HEK293 (cell line): ENCODE measurements at regions not wholly inside any gene's neighbourhood (a gene's known extent, or its start where the extent isn't known, plus 50 kb on each side); places are given as distances from the start of the nearest gene placed in this dataset.

Experiments
- CTCF ChIP-seq: fragments of 450-650 bp; formaldehyde crosslinking; IDR thresholded peaks from 2 replicates; pipeline ENCODE4 v1.5.1; 2016; ENCODE audit warnings: missing biosample characterization, missing genetic modification characterization
- TCF7L2 ChIP-seq: IDR thresholded peaks from 2 replicates; pipeline ENCODE4 v1.6.1; 2011; ENCODE audit warnings: low read depth, mild to moderate bottlenecking, inconsistent platforms, low read length, moderate library complexity, borderline replicate concordance
- ZBTB21 ChIP-seq: fragments of 450-650 bp; formaldehyde crosslinking; IDR thresholded peaks from 2 replicates; pipeline ENCODE4 v1.5.1; 2017; ENCODE audit warnings: missing biosample characterization, missing genetic modification characterization
- ZNF174 ChIP-seq: fragments of 450-650 bp; formaldehyde crosslinking; IDR thresholded peaks from 2 replicates; pipeline ENCODE4 v1.5.0; 2017; ENCODE audit warnings: missing biosample characterization, mild to moderate bottlenecking, missing genetic modification characterization
- ZNF362 ChIP-seq: fragments of 450-650 bp; formaldehyde crosslinking; IDR thresholded peaks from 2 replicates; pipeline ENCODE4 v1.5.1; 2016; ENCODE audit warnings: missing biosample characterization, missing genetic modification characterization
- ZNF555 ChIP-seq: fragments of 450-650 bp; formaldehyde crosslinking; conservative IDR thresholded peaks from 2 replicates; pipeline ENCODE4 v1.5.1; 2017; ENCODE audit warnings: missing biosample characterization, mild to moderate bottlenecking, missing genetic modification characterization, inconsistent platforms
- ZNF623 ChIP-seq: fragments of 450-650 bp; formaldehyde crosslinking; IDR thresholded peaks from 2 replicates; pipeline ENCODE4 v1.5.1; 2016; ENCODE audit warnings: missing biosample characterization, missing genetic modification characterization
- ZNF692 ChIP-seq: fragments of 450-650 bp; formaldehyde crosslinking; IDR thresholded peaks from 2 replicates; pipeline ENCODE4 v1.5.1; 2016; ENCODE audit warnings: missing biosample characterization, missing genetic modification characterization

- TF ChIP-seq ZNF174 (no peak), CTCF (tag by site-specific recombination) (no peak), ZNF362 (tag by site-specific recombination) (no peak), TCF7L2 (no peak), ZBTB21 (tag by site-specific recombination) (no peak), ZNF623 (no peak), ZNF555 (no peak), ZNF692 (no peak)
Measured at GRCh38 chr5:29939988-29940387, 1253.5 kb upstream of the CDH6 start.
